DND-41 (cell line): ENCODE measurements at regions not wholly inside any gene's neighbourhood (a gene's known extent, or its start where the extent isn't known, plus 50 kb on each side); places are given as distances from the start of the nearest gene placed in this dataset.

ENCODE experiments used
- ATAC-seq: fragments of 200-7000 bp; cut with Tn5 transposase; 3 replicates; pipeline ENCODE4 v1.9.1; 2021; ENCODE audit warnings: low read depth; ENCODE audit not compliant: insufficient read depth
- DNase-seq: peaks from one replicate; pipeline ENCODE4 v3.0.0-alpha.2; 2020
- H2AFZ ChIP-seq: 2 replicates; pipeline ENCODE4 v1.6.0; 2012; ENCODE audit warnings: low read depth, low read length
- H3K27ac ChIP-seq: 2 replicates; pipeline ENCODE4 v1.5.1; 2012; ENCODE audit warnings: low read length, inconsistent platforms
- H3K27me3 ChIP-seq: fragments of 200-600 bp; sonication (generic); 2 replicates; pipeline ENCODE4 v1.6.0; 2012; ENCODE audit warnings: low read length, mild to moderate bottlenecking, inconsistent platforms; ENCODE audit not compliant: insufficient read depth, poor library complexity
- H3K36me3 ChIP-seq: 2 replicates; pipeline ENCODE4 v1.5.1; 2012; ENCODE audit warnings: low read length, inconsistent platforms; ENCODE audit not compliant: insufficient read depth
- H3K4me1 ChIP-seq: 2 replicates; pipeline ENCODE4 v1.5.1; 2012; ENCODE audit warnings: mild to moderate bottlenecking, low read length; ENCODE audit not compliant: insufficient read depth
- H3K4me2 ChIP-seq: 2 replicates; pipeline ENCODE4 v1.6.0; 2012; ENCODE audit warnings: mild to moderate bottlenecking, moderate library complexity, low read length, inconsistent platforms; ENCODE audit not compliant: insufficient read depth
- H3K4me3 ChIP-seq, 2 experiments: fragments of 200-600 bp in 1 of 2; shearing (Covaris generic) in 1 of 2; 2 replicates each; pipeline ENCODE4 v1.5.1; 2012 to 2016; ENCODE audit warnings: inconsistent platforms in 2 of 2, low read length in 2 of 2, mild to moderate bottlenecking in 2 of 2, low read depth in 1 of 2, moderate library complexity in 1 of 2
- H3K79me2 ChIP-seq: 2 replicates; pipeline ENCODE4 v1.6.0; 2012; ENCODE audit warnings: low read length, inconsistent platforms; ENCODE audit not compliant: insufficient read depth
- H3K9ac ChIP-seq: 2 replicates; pipeline ENCODE4 v1.6.0; 2012; ENCODE audit warnings: low read depth, mild to moderate bottlenecking, inconsistent platforms, low read length, moderate library complexity
- H3K9me3 ChIP-seq: 2 replicates; pipeline ENCODE4 v1.5.1; 2012; ENCODE audit warnings: low read length, moderate library complexity, mild to moderate bottlenecking, inconsistent platforms; ENCODE audit not compliant: insufficient read depth, severe bottlenecking
- H4K20me1 ChIP-seq: 2 replicates; pipeline ENCODE4 v1.6.0; 2012; ENCODE audit warnings: low read length; ENCODE audit not compliant: insufficient read depth
- CTCF ChIP-seq: IDR thresholded peaks from 2 replicates; pipeline ENCODE4 v1.5.1; 2012; ENCODE audit warnings: borderline replicate concordance, low read length, moderate library complexity, mild to moderate bottlenecking; ENCODE audit not compliant: poor library complexity, severe bottlenecking; ENCODE audit errors: extremely low read depth
- EZH2 ChIP-seq: IDR thresholded peaks from 3 replicates; pipeline ENCODE4 v1.6.1; 2012; ENCODE audit warnings: borderline replicate concordance, low read depth, mild to moderate bottlenecking, moderate library complexity, low read length, inconsistent platforms; ENCODE audit not compliant: severe bottlenecking

- Histone ChIP-seq H3K36me3 (no peaks in the 10 kb centered on the region), H3K9me3 (no peaks in the 10 kb centered on the region), H3K4me2 (no peak overlapping the region), H2AFZ (no peak overlapping the region), H3K9ac (no peak overlapping the region), H3K27me3 (peaks cover 26% of the 10 kb centered on the region), H3K4me3 (no peak overlapping the region), H3K4me1 (no peaks in the 10 kb centered on the region), H4K20me1 (no peaks in the 10 kb centered on the region), H3K27ac (no peak overlapping the region), H3K79me2 (no peaks in the 10 kb centered on the region)
- TF ChIP-seq EZH2: no peak
- no peak for TF ChIP-seq CTCF
- DNase-seq (no peak), ATAC-seq (no peak)
These were observed 111.4 kb upstream of the IGF1R start for GRCh38 chr15:98536976-98537375.

- DNase-seq (no peak), ATAC-seq (no peak)
- TF ChIP-seq EZH2: no peak
- no peak for TF ChIP-seq CTCF
- Histone ChIP-seq H3K9ac (no peak overlapping the region), H3K4me1 (no peaks in the 10 kb centered on the region), H3K9me3 (no peaks in the 10 kb centered on the region), H3K4me2 (no peak overlapping the region), H3K27ac (no peak overlapping the region), H3K27me3 (peaks cover 26% of the 10 kb centered on the region), H2AFZ (no peak overlapping the region), H3K4me3 (no peak overlapping the region), H3K36me3 (no peaks in the 10 kb centered on the region), H3K79me2 (no peaks in the 10 kb centered on the region), H4K20me1 (no peaks in the 10 kb centered on the region)
These were observed 110.8 kb upstream of the IGF1R start for GRCh38 chr15:98537516-98538060.

GRCh38 chr15:98541519-98541918 is 106.8 kb upstream of the IGF1R start:
- no peak overlapping the region for H3K4me3 ChIP-seq
- no peak for DNase-seq
- H4K20me1 ChIP-seq: no peaks in the 10 kb centered on the region
- no peak for ATAC-seq
- H3K4me2 ChIP-seq: no peak overlapping the region
- no peak overlapping the region for H2AFZ ChIP-seq
- TF ChIP-seq EZH2: no peak
- TF ChIP-seq CTCF: no peak
- no peaks in the 10 kb centered on the region for H3K4me1 ChIP-seq
- no peaks in the 10 kb centered on the region for H3K36me3 ChIP-seq
- no peaks in the 10 kb centered on the region for H3K79me2 ChIP-seq
- H3K27me3 ChIP-seq: peaks cover 39% of the 10 kb centered on the region
- H3K9me3 ChIP-seq: no peaks in the 10 kb centered on the region
- H3K27ac ChIP-seq: no peak overlapping the region
- H3K9ac ChIP-seq: no peak overlapping the region

GRCh38 chr15:98543237-98543636 is 105.1 kb upstream of the IGF1R start:
- TF ChIP-seq EZH2 (no peak), CTCF (no peak)
- Histone ChIP-seq H3K9me3 (no peaks in the 10 kb centered on the region), H3K27me3 (peaks cover 29% of the 10 kb centered on the region), H3K36me3 (no peaks in the 10 kb centered on the region), H3K9ac (no peak overlapping the region), H3K4me2 (no peak overlapping the region), H3K27ac (no peak overlapping the region), H2AFZ (no peak overlapping the region), H4K20me1 (no peaks in the 10 kb centered on the region), H3K4me1 (no peaks in the 10 kb centered on the region), H3K4me3 (no peak overlapping the region), H3K79me2 (no peaks in the 10 kb centered on the region)
- ATAC-seq: no peak
- DNase-seq: no peak
